ENCODE measurements at regions not wholly inside any gene's neighbourhood (a gene's known extent, or its start where the extent isn't known, plus 50 kb on each side); places are given as distances from the start of the nearest gene placed in this dataset.
"Not testable (repeated sequence)": the region's sequence is repeated elsewhere in the genome, so short reads cannot be mapped to it uniquely, and the experiment has no call there.

- H3K36me3 Mint-ChIP-seq; H3K27me3 Mint-ChIP-seq; H3K9me3 ChIP-seq (ENCODE audit: control insufficient read depth in 1 of 2, low read length in 2 of 2); H3K4me1 Mint-ChIP-seq; H3K27ac ChIP-seq (ENCODE audit: low read depth, low read length); H3K4me1 ChIP-seq (ENCODE audit: insufficient read depth, low read length); H3K27me3 ChIP-seq (ENCODE audit: insufficient read depth, low read length); CTCF ChIA-PET (ENCODE audit: partially characterized antibody); POLR2A ChIA-PET (ENCODE audit: partially characterized antibody); H3K4me3 Mint-ChIP-seq; H3K4me3 ChIP-seq (ENCODE audit: low read length in 2 of 2); intact Hi-C loops (cut with micrococcal nuclease); H3K36me3 ChIP-seq (ENCODE audit: insufficient read depth, low read length); H3K27ac Mint-ChIP-seq; DNase-seq: not testable (repeated sequence)
- H3K9me3 Mint-ChIP-seq: peaks cover 0 to 21% (median 5%) of the 10 kb centered on the region in 8 donors
Measured at GRCh38 chr12:20009965-20010364, 358.4 kb upstream of the PDE3A start.

GRCh38 chr12:20011200-20011599 lies 357.1 kb upstream of the PDE3A start:
- Mint-ChIP-seq H3K9me3 (peaks cover 0 to 21% (median 5%) of the 10 kb centered on the region in 8 donors), H3K27me3 (no peaks in the 10 kb centered on the region), H3K4me1 (no peaks in the 10 kb centered on the region), H3K4me3 (no peak overlapping the region), H3K27ac (no peak overlapping the region), H3K36me3 (no peaks in the 10 kb centered on the region)
- DNase-seq: no peak
- Histone ChIP-seq H3K27ac (ENCODE audit: low read depth, low read length) (no peak overlapping the region), H3K9me3 (ENCODE audit: control insufficient read depth in 1 of 2, low read length in 2 of 2) (no peaks in the 10 kb centered on the region), H3K4me1 (ENCODE audit: insufficient read depth, low read length) (no peaks in the 10 kb centered on the region), H3K36me3 (ENCODE audit: insufficient read depth, low read length) (no peaks in the 10 kb centered on the region), H3K4me3 (ENCODE audit: low read length in 2 of 2) (no peak overlapping the region), H3K27me3 (ENCODE audit: insufficient read depth, low read length) (no peaks in the 10 kb centered on the region)
- ChIA-PET CTCF (ENCODE audit: partially characterized antibody) (no interaction called here), POLR2A (ENCODE audit: partially characterized antibody) (no interaction called here)
- intact Hi-C loops (cut with micrococcal nuclease): no loop called here

GRCh38 chr12:20017802-20018201 lies 350.5 kb upstream of the PDE3A start:
- ChIA-PET CTCF (ENCODE audit: partially characterized antibody) (no interaction called here), POLR2A (ENCODE audit: partially characterized antibody) (no interaction called here)
- Histone ChIP-seq H3K9me3 (ENCODE audit: control insufficient read depth in 1 of 2, low read length in 2 of 2) (no peaks in the 10 kb centered on the region), H3K36me3 (ENCODE audit: insufficient read depth, low read length) (no peaks in the 10 kb centered on the region), H3K4me3 (ENCODE audit: low read length in 2 of 2) (no peak overlapping the region), H3K27me3 (ENCODE audit: insufficient read depth, low read length) (no peaks in the 10 kb centered on the region), H3K4me1 (ENCODE audit: insufficient read depth, low read length) (no peaks in the 10 kb centered on the region), H3K27ac (ENCODE audit: low read depth, low read length) (no peak overlapping the region)
- DNase-seq: no peak
- Mint-ChIP-seq H3K4me3 (no peak overlapping the region), H3K36me3 (no peaks in the 10 kb centered on the region), H3K27ac (no peak overlapping the region), H3K9me3 (peaks cover 0 to 2% (median 0%) of the 10 kb centered on the region in 8 donors), H3K27me3 (no peaks in the 10 kb centered on the region), H3K4me1 (no peaks in the 10 kb centered on the region)
- intact Hi-C loops (cut with micrococcal nuclease): no loop called here

- Mint-ChIP-seq H3K27me3 (no peaks in the 10 kb centered on the region), H3K9me3 (peaks cover 0 to 2% (median 0%) of the 10 kb centered on the region in 8 donors), H3K27ac (no peak overlapping the region), H3K4me1 (no peaks in the 10 kb centered on the region), H3K4me3 (no peak overlapping the region), H3K36me3 (no peaks in the 10 kb centered on the region)
- Histone ChIP-seq H3K4me3 (ENCODE audit: low read length in 2 of 2) (no peak overlapping the region), H3K9me3 (ENCODE audit: control insufficient read depth in 1 of 2, low read length in 2 of 2) (no peaks in the 10 kb centered on the region), H3K27me3 (ENCODE audit: insufficient read depth, low read length) (no peaks in the 10 kb centered on the region), H3K4me1 (ENCODE audit: insufficient read depth, low read length) (no peaks in the 10 kb centered on the region), H3K27ac (ENCODE audit: low read depth, low read length) (no peak overlapping the region), H3K36me3 (ENCODE audit: insufficient read depth, low read length) (no peaks in the 10 kb centered on the region)
- intact Hi-C loops (cut with micrococcal nuclease): no loop called here
- ChIA-PET CTCF (ENCODE audit: partially characterized antibody) (no interaction called here), POLR2A (ENCODE audit: partially characterized antibody) (no interaction called here)
- no peak for DNase-seq
Measured at GRCh38 chr12:20018406-20018805, 349.9 kb upstream of the PDE3A start.

GRCh38 chr12:20024194-20024593 lies 344.1 kb upstream of the PDE3A start:
- Histone ChIP-seq H3K27ac (ENCODE audit: low read depth, low read length) (no peak overlapping the region), H3K27me3 (ENCODE audit: insufficient read depth, low read length) (no peaks in the 10 kb centered on the region), H3K4me3 (ENCODE audit: low read length in 2 of 2) (no peak overlapping the region), H3K4me1 (ENCODE audit: insufficient read depth, low read length) (no peaks in the 10 kb centered on the region), H3K36me3 (ENCODE audit: insufficient read depth, low read length) (no peaks in the 10 kb centered on the region), H3K9me3 (ENCODE audit: control insufficient read depth in 1 of 2, low read length in 2 of 2) (no peaks in the 10 kb centered on the region)
- CTCF ChIA-PET (ENCODE audit: partially characterized antibody): no interaction called here
- Mint-ChIP-seq H3K4me3 (no peak overlapping the region), H3K4me1 (no peaks in the 10 kb centered on the region), H3K36me3 (no peaks in the 10 kb centered on the region), H3K27ac (no peak overlapping the region), H3K27me3 (no peaks in the 10 kb centered on the region), H3K9me3 (peaks cover 0 to 6% (median 0%) of the 10 kb centered on the region in 8 donors)
- POLR2A ChIA-PET (ENCODE audit: partially characterized antibody): no interaction called here
- DNase-seq: no peak
- intact Hi-C loops (cut with micrococcal nuclease): no loop called here

- no peak overlapping the region for H3K4me3 ChIP-seq (ENCODE audit: low read length in 2 of 2)
- no peaks in the 10 kb centered on the region for H3K27me3 ChIP-seq (ENCODE audit: insufficient read depth, low read length)
- no peaks in the 10 kb centered on the region for H3K36me3 Mint-ChIP-seq
- DNase-seq: no peak
- H3K36me3 ChIP-seq (ENCODE audit: insufficient read depth, low read length): no peaks in the 10 kb centered on the region
- H3K27ac Mint-ChIP-seq: no peak overlapping the region
- no peaks in the 10 kb centered on the region for H3K4me1 ChIP-seq (ENCODE audit: insufficient read depth, low read length)
- intact Hi-C loops (cut with micrococcal nuclease): no loop called here
- no peaks in the 10 kb centered on the region for H3K9me3 ChIP-seq (ENCODE audit: control insufficient read depth in 1 of 2, low read length in 2 of 2)
- H3K27ac ChIP-seq (ENCODE audit: low read depth, low read length): no peak overlapping the region
- H3K9me3 Mint-ChIP-seq: peaks cover 0 to 6% (median 0%) of the 10 kb centered on the region in 8 donors
- H3K27me3 Mint-ChIP-seq: no peaks in the 10 kb centered on the region
- no peaks in the 10 kb centered on the region for H3K4me1 Mint-ChIP-seq
- ChIA-PET CTCF (ENCODE audit: partially characterized antibody) (no interaction called here), POLR2A (ENCODE audit: partially characterized antibody) (no interaction called here)
- H3K4me3 Mint-ChIP-seq: no peak overlapping the region
Measured at GRCh38 chr12:20028033-20028432, 340.3 kb upstream of the PDE3A start.

GRCh38 chr12:20030826-20031225 lies 337.5 kb upstream of the PDE3A start:
- no peaks in the 10 kb centered on the region for H3K27me3 Mint-ChIP-seq
- Histone ChIP-seq H3K4me3 (ENCODE audit: low read length in 2 of 2) (no peak overlapping the region), H3K36me3 (ENCODE audit: insufficient read depth, low read length) (no peaks in the 10 kb centered on the region), H3K27me3 (ENCODE audit: insufficient read depth, low read length) (no peaks in the 10 kb centered on the region), H3K4me1 (ENCODE audit: insufficient read depth, low read length) (no peaks in the 10 kb centered on the region), H3K27ac (ENCODE audit: low read depth, low read length) (no peak overlapping the region), H3K9me3 (ENCODE audit: control insufficient read depth in 1 of 2, low read length in 2 of 2) (no peaks in the 10 kb centered on the region)
- peaks cover 0 to 6% (median 0%) of the 10 kb centered on the region in 8 donors for H3K9me3 Mint-ChIP-seq
- H3K4me1 Mint-ChIP-seq: no peaks in the 10 kb centered on the region
- intact Hi-C loops (cut with micrococcal nuclease): no loop called here
- no peak overlapping the region for H3K4me3 Mint-ChIP-seq
- CTCF ChIA-PET (ENCODE audit: partially characterized antibody): no interaction called here
- H3K36me3 Mint-ChIP-seq: no peaks in the 10 kb centered on the region
- no peak overlapping the region for H3K27ac Mint-ChIP-seq
- POLR2A ChIA-PET (ENCODE audit: partially characterized antibody): no interaction called here
- no peak for DNase-seq

- Histone ChIP-seq H3K4me1 (ENCODE audit: insufficient read depth, low read length) (no peaks in the 10 kb centered on the region), H3K27me3 (ENCODE audit: insufficient read depth, low read length) (no peaks in the 10 kb centered on the region), H3K4me3 (ENCODE audit: low read length in 2 of 2) (no peak overlapping the region), H3K27ac (ENCODE audit: low read depth, low read length) (no peak overlapping the region), H3K36me3 (ENCODE audit: insufficient read depth, low read length) (no peaks in the 10 kb centered on the region), H3K9me3 (ENCODE audit: control insufficient read depth in 1 of 2, low read length in 2 of 2) (no peaks in the 10 kb centered on the region)
- Mint-ChIP-seq H3K4me3 (no peak overlapping the region), H3K27ac (no peak overlapping the region), H3K36me3 (no peaks in the 10 kb centered on the region), H3K4me1 (no peaks in the 10 kb centered on the region), H3K9me3 (no peaks in the 10 kb centered on the region), H3K27me3 (no peaks in the 10 kb centered on the region)
- intact Hi-C loops (cut with micrococcal nuclease): no loop called here
- ChIA-PET POLR2A (ENCODE audit: partially characterized antibody) (no interaction called here), CTCF (ENCODE audit: partially characterized antibody) (no interaction called here)
- no peak for DNase-seq
Measured at GRCh38 chr12:20039562-20039961, 328.8 kb upstream of the PDE3A start.

All from CD4-positive, alpha-beta memory T cell (primary cell).